NCI-H2107 treated with DMSO at 0.1 percent for 48 hours (cell line): ENCODE measurements at regions not wholly inside any gene's neighbourhood (a gene's known extent, or its start where the extent isn't known, plus 50 kb on each side); places are given as distances from the start of the nearest gene placed in this dataset.

Experiments
- DNase-seq: peaks from one replicate; lab custom pipeline; 2025; ENCODE audit not compliant: unreplicated experiment; lab: John Stamatoyannopoulos, UW

DNA sequence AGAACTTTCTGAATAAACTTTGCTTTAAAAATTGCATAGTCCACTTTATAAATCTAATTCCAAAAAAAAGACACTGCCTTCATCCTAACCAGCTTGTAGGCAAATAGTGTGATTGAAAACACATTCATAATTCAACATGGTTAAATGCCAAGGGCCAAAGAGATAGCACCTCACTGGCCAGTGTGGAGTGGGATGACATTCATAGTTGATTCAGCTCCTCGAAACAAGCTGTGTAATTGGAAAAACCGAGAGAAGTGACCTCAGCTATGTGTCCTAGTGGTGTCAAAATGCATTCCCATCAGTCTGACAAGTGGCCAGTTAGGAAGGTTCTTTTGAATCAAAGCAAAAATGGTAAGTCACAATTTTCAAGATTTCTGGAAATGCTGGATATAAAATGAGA lies 1068.5 kb upstream of the CELF4 start:
- DNase-seq: no peak

DNA sequence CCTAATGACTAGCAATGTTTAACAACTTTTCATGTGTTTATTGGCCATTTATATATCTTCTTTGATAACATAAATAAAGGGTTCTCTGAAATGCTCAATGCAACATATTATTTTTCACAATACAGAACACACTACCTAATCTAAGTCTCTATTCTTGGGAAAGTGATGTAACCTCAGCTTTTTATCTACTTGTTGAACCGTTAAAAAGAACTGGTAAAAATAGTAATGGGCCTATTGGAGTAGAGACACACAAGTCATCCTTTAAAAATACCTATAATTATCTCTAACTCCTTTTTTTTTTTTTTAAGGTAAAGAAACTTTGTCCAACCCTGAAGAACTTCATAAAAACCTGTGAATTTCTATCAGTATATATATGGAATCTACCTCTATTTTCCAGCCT lies 1067.7 kb upstream of the CELF4 start:
- no peak for DNase-seq

DNA sequence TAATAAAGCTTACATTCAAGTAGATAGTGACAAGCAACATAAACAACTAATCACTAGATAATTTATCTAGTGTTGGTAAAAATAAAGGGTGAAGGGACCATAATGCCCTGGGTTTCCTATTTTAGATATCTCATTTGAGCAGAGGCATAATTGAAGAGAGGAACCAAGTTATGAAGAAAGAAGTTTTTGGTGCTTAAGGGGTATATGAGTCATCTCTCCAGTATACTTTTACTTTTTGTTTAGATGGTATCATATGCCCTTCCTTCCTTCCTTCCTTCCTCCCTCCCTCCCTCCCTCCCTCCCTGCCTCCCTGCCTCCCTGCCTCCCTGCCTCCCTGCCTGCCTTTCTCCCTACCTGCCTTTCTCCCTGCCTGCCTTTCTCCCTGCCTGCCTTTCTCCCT lies 1053.5 kb upstream of the CELF4 start:
- no peak for DNase-seq

DNA sequence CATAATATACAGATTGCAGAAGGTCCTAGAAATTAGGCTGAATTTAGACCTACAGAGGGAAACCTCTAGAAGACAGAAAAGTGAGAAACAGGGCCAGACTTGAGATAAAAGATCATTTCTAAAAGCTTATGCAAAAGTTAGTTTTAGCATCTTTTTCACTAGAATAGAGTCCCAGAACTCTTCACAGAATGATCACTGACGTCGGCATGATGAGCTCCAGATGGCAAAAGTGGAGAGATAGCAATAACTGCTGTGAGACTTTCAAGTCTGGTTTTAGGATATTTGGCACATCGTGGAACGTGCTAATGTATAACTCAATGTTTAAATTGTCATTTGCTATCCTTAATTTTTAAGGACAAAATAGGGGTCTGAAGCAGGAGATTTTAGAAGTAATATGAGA lies 1050.7 kb upstream of the CELF4 start:
- DNase-seq: no peak

DNA sequence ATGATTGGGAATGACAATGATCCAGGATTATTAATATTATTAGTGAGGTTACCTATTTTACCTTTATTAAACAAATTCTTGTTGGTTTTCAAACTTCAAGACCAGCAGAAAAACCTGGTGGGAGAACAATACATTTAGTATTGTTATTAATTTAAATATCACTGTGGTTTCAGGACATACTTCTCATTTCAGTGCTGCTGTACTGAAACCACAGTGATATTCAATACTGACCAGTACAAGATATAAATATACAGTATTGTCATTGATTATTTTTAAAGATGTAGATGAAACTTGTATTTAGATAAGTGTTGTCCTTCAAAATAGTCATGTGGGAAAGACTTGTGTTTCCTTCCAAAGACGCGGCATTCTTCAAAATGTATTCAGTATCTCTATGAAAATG lies 1047.3 kb upstream of the CELF4 start:
- no peak for DNase-seq

DNA sequence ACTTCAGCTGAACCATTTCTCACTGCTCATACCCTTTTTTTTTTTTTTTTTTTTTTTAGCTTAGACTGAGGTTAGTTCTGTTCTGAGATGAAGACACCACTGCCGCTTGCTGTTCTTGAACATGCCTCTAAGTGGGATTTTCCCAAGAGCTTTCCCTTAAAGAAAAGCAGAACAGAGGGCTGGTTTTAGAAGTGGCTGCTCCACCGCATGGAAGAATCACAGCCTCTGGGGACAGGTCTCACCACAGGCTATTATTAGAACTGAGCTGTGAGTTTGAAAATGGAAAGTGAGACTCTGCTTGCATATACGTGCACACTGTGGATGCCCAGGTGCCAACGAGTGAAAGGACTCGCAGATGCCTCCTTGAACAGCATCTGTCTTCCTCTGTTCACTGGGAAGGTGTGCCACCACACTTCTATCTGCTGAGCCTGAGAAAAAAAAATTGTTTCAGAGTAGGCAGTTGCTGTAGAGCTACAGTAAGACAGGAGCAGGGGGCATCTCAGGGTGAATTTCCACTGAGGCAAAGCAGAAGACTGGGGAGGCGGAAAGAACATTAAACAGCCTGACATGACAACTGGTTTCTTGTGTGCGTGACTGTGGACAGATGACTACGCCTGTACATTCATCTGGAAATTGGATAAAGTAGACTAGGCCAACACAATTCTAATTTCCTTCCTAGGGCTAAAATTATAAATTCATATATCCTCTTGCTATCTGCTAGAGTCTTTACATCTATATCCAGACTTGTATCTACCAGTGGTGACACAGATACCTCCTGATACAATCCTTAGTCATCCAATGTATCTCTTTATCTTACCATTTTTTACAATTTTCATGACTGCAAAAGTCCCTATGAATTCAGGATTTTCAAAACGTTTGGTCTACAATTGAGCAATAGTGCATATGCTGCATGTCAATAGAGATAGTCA lies 1045.7 kb upstream of the CELF4 start:
- DNase-seq: peak; percentile 93

DNA sequence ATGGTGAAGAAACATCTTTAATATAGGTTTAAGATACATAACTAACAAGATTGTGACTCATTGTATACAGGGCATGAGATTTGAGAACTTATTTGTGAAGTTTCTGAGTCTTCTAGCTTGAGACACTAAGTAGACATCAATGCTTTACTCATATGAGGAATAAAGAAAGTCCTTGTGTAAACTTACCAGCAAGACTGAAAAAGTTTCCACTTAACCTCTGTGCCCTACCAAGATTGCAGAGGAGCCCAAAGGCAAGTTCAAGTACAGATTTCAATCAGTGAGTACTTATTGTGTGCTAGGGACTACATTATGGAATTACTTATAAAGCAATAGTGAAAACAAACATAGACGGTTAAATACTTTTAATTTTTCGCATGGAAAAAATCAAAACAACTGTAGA lies 1041.2 kb upstream of the CELF4 start:
- DNase-seq: no peak

DNA sequence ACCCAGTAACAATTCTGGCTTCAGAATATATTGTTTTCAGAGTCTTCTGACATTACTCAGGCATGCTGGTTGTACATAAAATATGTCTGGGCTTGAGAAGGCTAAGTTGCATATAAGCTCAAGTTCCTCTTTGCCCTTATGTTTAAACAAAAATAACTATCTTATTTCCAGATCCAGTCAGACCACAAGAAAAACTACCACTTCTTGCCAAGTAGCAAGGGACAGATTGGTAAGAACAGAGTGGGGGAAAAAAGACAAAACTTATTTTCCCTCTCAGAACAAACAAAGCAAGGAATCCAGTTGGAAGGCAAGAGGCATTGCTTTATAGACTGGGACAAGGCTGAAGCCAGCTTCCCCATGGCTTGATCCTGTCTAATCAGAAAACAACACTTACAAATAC lies 1036.7 kb upstream of the CELF4 start:
- DNase-seq: no peak

DNA sequence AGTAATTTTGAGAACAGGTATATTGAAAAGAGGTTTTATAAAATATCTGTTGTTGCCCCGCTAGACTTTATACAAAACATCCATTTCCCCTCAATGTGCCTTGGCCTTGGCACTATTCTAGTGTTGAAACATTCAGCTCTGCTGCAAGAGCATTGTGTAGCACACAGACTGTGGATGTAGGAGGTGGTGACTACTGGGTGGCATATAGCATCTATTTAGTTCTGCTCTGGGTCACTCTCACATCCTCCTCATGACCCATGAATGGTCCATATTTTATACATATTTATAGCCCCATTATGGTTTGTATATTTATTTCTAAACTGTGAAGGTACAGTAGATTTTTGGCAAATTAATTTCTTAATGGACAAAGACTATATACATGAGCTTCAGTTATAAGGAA lies 1022.0 kb upstream of the CELF4 start:
- no peak for DNase-seq

DNA sequence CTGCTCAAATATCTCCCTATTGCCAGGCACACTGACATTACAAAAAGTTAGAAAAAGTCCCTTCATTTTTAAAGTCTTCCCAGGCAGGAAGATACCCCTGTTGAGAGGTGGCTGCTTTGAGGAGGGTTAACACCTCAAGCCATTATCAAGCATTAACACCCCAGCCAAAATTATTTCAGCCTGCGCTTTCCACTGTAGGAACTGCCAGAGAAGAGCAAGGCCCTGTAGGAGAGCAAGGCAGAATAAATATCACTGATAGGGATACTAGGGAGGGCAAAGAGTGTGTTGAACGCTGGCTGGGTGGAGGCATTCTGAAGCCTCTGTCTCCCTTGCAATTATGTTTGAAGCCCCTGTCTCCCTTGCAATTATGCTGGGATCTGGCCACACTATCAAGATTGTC lies 1020.7 kb upstream of the CELF4 start:
- DNase-seq: no peak

DNA sequence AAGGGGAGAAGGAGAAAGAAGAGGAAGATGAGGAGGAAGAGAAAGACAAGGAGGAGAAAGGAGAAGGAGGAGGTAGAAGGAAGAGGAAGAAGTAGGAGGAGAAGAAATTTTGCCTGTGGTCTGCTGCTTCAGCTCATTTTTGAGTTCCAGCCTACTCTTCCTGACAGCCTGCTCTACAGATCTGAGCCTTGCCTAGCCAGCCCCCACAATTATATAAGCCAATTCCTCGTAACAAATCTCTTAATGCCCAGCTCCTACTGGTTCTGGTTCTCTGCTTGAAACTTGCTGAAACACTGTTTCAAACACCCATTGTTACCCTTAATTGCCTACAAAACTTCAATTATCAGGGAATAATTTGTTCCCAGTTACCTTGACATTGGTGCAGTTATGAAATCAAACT lies 1014.2 kb upstream of the CELF4 start:
- DNase-seq: no peak

DNA sequence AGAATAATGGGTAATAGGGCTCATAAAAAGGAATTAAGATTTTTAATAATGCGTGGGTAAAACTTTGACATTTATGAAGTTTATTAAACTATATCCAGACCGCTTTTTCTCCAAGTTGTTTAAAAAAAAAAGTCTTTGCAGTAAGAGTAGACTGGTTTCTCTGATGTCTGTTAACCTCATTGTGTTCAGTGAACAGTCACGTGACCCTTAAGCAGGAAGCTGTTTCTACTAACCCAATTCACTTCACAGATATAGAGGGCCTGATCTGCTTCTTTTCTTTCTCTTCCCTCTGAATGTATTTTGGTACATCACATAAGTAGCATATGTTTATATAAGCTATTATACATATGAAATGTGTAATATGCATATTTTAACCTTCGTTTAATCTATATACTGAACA lies 1011.3 kb upstream of the CELF4 start:
- DNase-seq: no peak

DNA sequence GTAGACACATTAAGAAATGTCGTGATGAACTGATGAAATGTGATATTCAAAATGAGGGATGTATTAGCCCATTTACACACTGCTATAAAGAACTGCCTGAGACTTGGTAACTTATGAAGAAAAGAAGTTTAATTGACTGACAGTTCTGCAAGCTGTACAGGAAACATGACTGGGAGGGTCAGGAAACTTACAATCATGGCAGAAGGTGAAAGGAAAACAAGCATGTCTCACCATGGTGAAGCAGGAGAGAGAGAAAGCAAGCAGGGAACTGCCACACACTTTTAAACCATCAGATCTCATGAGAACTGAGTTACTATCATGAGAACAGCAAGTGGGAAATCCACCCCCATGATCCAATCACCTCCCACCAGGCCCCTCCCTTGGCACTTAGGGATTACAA lies 1010.8 kb upstream of the CELF4 start:
- DNase-seq: no peak

DNA sequence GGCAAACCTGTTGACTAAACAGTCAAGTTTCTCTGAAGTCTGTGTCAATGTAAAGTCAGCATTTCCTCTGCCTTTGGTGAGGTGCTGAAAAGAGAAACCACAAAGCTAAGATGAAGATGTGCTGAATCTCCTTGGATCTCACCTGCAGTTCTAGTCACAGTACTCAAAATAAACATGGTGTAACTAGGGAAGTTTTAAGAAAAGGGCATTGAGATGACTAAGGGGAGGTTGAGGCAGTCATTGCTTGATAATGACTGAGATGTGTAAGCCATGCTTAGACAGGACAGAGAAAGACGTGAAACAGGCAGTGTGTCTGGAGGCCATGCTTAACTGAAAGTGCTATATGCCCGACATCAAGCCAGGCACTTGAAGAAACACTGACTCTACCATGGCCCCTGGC lies 1010.0 kb upstream of the CELF4 start:
- no peak for DNase-seq

DNA sequence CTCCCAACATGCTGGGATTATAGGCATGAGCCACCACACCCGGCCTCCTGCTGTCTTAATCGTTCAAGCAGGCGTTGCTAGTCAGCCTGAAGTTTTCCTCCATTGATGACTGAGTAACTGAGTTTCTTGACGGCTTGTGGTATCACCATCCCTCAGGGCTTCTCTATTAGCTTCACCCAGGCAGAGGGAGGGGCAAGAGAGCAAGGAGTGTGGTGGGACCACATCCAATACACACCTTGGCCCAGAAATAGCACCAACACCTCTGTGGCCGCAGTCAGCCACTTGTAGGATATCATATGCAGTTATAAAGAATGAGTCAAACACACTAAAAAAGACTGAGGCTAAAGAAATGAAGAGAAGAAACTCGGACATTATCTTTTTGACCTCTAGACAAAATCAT lies 1009.4 kb upstream of the CELF4 start:
- DNase-seq: no peak

DNA sequence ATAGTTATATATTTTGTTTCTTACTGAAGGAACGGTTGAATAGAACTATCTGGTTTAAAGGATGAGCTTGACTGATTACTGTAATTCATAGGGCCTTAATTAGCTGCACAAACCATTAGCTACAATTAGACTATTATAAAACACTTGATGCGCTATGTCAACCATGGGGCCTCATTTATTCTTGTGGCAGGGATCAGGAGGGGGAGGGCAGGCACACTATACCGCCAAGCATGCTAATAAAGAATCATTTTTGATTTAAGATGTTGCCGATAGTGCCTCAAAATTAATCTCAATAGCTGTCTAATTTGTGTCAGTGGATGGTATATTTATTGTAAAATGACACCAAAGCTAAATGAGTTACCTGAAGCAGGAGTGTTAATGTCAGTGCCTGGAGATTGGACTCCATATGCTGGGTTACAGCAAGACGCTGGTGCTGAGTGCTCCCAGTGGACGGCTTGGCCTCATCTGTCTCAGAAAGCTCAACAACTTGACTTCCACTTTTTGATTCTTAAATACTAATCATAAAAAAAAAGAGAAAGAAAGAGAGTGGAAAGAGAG lies 1007.0 kb upstream of the CELF4 start:
- DNase-seq: no peak

DNA sequence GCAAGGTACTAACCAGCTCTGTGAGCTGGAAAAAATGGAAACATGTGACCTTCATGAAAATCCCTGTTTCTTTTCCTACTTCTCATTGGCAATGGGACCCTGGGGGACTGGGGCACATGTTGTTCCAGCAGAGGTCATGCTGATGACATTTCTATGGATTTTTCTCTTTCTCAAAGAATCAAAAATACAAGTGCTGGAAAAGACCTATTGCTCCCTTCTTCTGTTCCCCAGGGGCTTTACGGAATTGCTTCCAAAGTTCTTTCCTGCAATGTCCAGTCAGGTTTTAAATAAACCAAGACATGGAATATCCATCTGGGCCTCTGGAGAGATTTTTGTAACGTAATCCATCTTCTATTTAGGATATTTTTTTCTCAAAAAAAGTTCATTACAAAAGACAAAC lies 1006.1 kb upstream of the CELF4 start:
- no peak for DNase-seq

DNA sequence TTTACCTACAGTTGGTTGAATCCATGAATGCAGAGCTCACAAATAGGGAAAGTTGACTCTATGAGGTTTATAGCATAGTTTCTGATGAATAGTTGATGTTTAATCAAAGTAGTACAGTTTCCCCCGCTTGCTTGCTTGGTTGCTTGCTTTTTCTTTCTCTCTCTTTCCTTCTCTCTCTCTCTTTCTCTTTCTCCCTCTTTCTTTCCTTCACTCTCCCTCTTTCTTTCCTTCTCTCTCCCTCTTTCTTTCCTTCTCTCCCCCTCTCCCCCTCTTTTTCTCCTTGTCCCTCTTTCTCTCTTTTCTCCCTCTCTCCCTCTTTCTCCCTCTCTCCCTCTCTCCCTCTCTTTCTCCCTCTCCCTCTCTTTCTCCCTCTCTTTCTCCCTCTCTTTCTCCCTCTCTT lies 999.9 kb upstream of the CELF4 start:
- DNase-seq: no peak

DNA sequence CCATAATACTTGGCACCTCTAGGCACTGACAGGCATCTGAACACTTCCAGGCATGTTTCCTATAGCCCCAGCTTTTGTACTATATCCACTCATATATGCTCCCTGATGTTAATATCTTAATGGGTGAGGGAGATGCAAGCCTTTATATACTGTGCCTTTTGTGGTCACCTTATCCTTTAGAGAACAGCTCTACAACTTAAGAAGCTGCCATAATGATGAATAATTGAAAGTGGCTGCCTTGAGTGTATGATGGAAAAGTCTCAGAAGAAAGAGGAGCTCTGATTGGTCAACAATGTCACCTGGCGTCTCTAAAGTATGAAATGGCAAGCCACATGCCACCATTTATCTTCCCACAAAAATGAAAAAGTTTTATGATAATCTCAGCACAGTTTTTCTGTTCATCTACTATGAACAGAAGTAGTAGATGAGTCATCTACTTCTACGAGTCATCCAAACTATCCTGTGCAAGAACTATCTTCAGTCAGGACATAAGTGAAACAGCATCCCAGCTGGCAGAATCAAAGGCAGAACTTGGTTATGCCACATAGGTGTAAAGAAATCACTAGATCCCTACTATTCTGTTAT lies 997.9 kb upstream of the CELF4 start:
- no peak for DNase-seq

DNA sequence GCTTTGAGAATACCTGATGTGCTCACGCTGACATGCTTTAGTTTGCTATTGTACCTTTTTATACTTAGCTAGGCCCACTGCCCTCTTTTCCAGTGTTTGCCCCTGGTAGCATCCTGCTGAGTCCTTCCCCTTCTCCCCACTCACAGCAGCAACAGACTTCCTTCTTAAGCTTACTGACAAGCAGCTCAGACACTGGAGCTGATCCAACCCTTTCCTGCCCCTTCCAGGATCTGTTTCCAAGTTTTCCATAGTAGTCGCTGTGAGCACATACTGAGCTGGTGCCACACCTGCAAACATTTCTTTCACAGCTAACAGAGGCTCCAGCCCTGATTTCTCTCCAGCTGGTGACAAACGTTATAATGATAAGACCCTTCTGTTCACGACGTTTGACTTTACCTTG lies 991.4 kb upstream of the CELF4 start:
- DNase-seq: no peak

DNA sequence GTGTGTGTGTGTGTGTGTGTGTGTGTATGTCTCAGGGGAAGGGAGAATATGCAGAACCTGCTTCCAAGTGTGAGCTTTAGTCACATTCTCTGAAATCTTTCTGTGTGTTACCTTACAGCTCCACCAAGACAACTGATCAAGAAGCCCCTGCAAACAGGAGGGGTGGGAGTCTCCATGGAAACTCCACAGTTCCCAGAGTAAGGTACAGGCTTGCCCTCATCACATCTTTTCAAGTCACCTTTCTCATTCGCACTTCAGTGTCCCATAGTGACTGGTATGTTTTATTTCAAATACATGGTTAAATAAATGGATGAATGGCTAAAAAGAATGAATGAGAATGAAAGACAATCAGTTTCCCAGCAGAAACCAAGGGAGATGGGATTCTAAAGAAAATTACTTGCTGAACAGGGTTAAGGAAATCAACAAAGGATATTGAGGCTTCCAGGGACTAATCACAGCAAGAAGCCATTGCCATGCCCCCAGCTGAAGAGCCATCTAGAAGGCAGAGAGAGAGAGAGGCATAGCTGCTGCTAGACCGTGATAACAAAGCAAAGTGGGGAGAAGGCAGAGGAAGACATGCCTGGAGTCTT lies 987.2 kb upstream of the CELF4 start:
- no peak for DNase-seq

DNA sequence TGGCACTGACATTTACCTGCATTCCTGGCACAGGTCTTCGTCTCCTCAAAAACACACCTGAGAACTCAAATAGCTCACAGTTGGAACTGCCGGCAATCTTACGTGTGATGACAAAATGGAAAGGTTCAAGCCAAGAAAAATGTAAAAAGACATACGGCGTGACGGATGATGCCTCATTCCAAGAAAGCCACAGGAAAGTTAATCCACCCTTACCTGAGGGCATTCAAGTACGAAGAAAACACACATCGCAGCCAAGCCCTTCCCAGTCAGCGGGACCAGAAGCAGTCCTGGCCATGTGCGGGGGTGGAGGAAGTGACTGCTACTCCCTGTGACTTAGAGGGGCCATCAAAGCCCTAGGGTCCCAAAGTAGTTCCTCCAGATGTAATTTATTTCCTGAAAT lies 986.3 kb upstream of the CELF4 start:
- DNase-seq: no peak
